Mesenchymal stem cell (in vitro differentiated cells and primary cell): ENCODE measurements at regions not wholly inside any gene's neighbourhood (a gene's known extent, or its start where the extent isn't known, plus 50 kb on each side); places are given as distances from the start of the nearest gene placed in this dataset.

Experiments used
- DNase-seq: peaks from one replicate; pipeline ENCODE4 v3.0.0-alpha.2; 2013
- H2AFZ ChIP-seq: one replicate; pipeline ENCODE4 v1.6.1; 2013; ENCODE audit warnings: low read depth, mild to moderate bottlenecking, control low read depth, inconsistent platforms, low read length, moderate library complexity
- H2AK5ac ChIP-seq: 2 replicates; pipeline ENCODE4 v1.6.1; 2013; ENCODE audit warnings: low read length, moderate library complexity, mild to moderate bottlenecking, inconsistent platforms; ENCODE audit not compliant: severe bottlenecking
- H2BK120ac ChIP-seq: one replicate; pipeline ENCODE4 v1.6.1; 2013; ENCODE audit warnings: low read depth, mild to moderate bottlenecking, inconsistent platforms, low read length, moderate library complexity
- H2BK12ac ChIP-seq, 2 experiments: one replicate each; pipeline ENCODE4 v1.6.1; 2013; ENCODE audit warnings: inconsistent platforms in 2 of 2, low read length in 2 of 2, mild to moderate bottlenecking in 2 of 2, moderate library complexity in 2 of 2, control low read depth in 1 of 2
- H2BK15ac ChIP-seq: one replicate; pipeline ENCODE4 v1.6.1; 2013; ENCODE audit warnings: mild to moderate bottlenecking, low read depth, inconsistent platforms; ENCODE audit not compliant: poor library complexity, severe bottlenecking
- H2BK5ac ChIP-seq: 2 replicates; pipeline ENCODE4 v1.6.1; 2013; ENCODE audit warnings: low read depth, mild to moderate bottlenecking, low read length, control low read depth, inconsistent platforms; ENCODE audit not compliant: poor library complexity, severe bottlenecking
- H3K14ac ChIP-seq, 2 experiments: one replicate each; pipeline ENCODE4 v1.6.1; 2013; ENCODE audit warnings: inconsistent platforms in 2 of 2, low read length in 2 of 2, control low read depth in 1 of 2, mild to moderate bottlenecking in 1 of 2, moderate library complexity in 1 of 2
- H3K18ac ChIP-seq, 2 experiments: one replicate each; pipeline ENCODE4 v1.6.1; 2013; ENCODE audit warnings: inconsistent platforms in 2 of 2, low read length in 2 of 2, control low read depth in 1 of 2, low read depth in 1 of 2, mild to moderate bottlenecking in 1 of 2
- H3K23ac ChIP-seq, 2 experiments: one replicate each; pipeline ENCODE4 v1.6.1; 2013; ENCODE audit warnings: inconsistent platforms in 2 of 2, low read length in 2 of 2, mild to moderate bottlenecking in 2 of 2, moderate library complexity in 2 of 2, control low read depth in 1 of 2
- H3K27ac ChIP-seq: 2 replicates; pipeline ENCODE4 v1.5.1; 2013; ENCODE audit warnings: mild to moderate bottlenecking, moderate library complexity, low read length, control low read depth, inconsistent platforms; ENCODE audit not compliant: poor library complexity, severe bottlenecking
- H3K27me3 ChIP-seq, 2 experiments: 2 replicates each; pipeline versions ENCODE4 v1.6.1 to v1.7.0; 2013; ENCODE audit warnings: low read length in 2 of 2, mild to moderate bottlenecking in 2 of 2, moderate library complexity in 2 of 2, control low read depth in 1 of 2, inconsistent platforms in 1 of 2; ENCODE audit not compliant: control insufficient read depth in 1 of 2, insufficient read depth in 1 of 2
- H3K36me3 ChIP-seq, 2 experiments: 2 replicates each; pipeline versions ENCODE4 v1.6.1 to v1.7.0; 2013; ENCODE audit warnings: low read length in 2 of 2, control low read depth in 1 of 2, inconsistent platforms in 1 of 2, low read depth in 1 of 2, mild to moderate bottlenecking in 1 of 2; ENCODE audit not compliant: insufficient read depth in 2 of 2, control insufficient read depth in 1 of 2
- H3K4ac ChIP-seq, 2 experiments: one replicate each; pipeline ENCODE4 v1.6.1; 2013; ENCODE audit warnings: inconsistent platforms in 2 of 2, low read length in 2 of 2, mild to moderate bottlenecking in 2 of 2, moderate library complexity in 2 of 2, control low read depth in 1 of 2, low read depth in 1 of 2
- H3K4me1 ChIP-seq: 2 replicates; pipeline ENCODE4 v1.6.1; 2013; ENCODE audit warnings: low read depth, low read length, control low read depth; ENCODE audit not compliant: control insufficient read depth, insufficient read depth
- H3K4me2 ChIP-seq: 2 replicates; pipeline ENCODE4 v1.6.1; 2013; ENCODE audit warnings: low read length, mild to moderate bottlenecking, inconsistent platforms; ENCODE audit not compliant: poor library complexity, severe bottlenecking
- H3K4me3 ChIP-seq, 2 experiments: 2 replicates each; pipeline versions ENCODE4 v1.5.1 to v1.7.0; 2013; ENCODE audit warnings: low read length in 2 of 2, mild to moderate bottlenecking in 2 of 2, control low read depth in 1 of 2, low read depth in 1 of 2; ENCODE audit not compliant: insufficient read depth in 1 of 2
- H3K79me1 ChIP-seq: replicated peaks from 2 replicates; pipeline ENCODE4 v1.6.1; 2013; ENCODE audit warnings: mild to moderate bottlenecking, control low read depth, low read length, inconsistent platforms; ENCODE audit not compliant: poor library complexity, severe bottlenecking
- H3K9ac ChIP-seq: 2 replicates; pipeline ENCODE4 v1.7.0; 2013; ENCODE audit warnings: mild to moderate bottlenecking, low read length, moderate library complexity
- H3K9me3 ChIP-seq: 2 replicates; pipeline ENCODE4 v1.7.0; 2013; ENCODE audit warnings: mild to moderate bottlenecking, low read length; ENCODE audit not compliant: control insufficient read depth
- H4K8ac ChIP-seq: one replicate; pipeline ENCODE4 v1.6.1; 2013; ENCODE audit warnings: inconsistent platforms, mild to moderate bottlenecking, low read length, moderate library complexity
- H4K91ac ChIP-seq: one replicate; pipeline ENCODE4 v1.6.1; 2013; ENCODE audit warnings: mild to moderate bottlenecking, low read length, inconsistent platforms
- WGBS: methylation state at CpG from one replicate; pipeline ENCODE4 v1.1.7; 2013; ENCODE audit warnings: mixed read lengths; 5-methylcytosine and 5-hydroxymethylcytosine counted together

DNA sequence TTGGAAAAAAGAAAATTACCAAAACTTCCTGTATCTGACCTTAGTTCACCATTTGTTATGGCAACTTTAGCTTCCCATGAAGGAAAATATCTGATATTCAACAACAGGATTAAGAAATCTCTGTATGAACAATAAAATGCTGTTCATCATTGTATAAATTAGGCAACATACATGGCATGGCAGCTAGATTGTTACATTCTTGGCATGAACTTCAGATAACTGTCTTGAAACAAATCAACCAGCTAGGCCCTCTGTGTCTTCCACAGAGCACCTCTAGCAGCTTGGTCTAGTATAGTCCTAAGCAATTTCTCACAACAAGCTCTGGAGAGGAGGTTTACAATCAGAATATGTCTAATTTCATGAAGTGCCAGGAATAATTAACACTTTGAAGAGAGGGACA lies 105.4 kb upstream of the PCDH7 start:
- H2BK12ac ChIP-seq = no peak overlapping the region
- no peak overlapping the region for H2AFZ ChIP-seq
- peaks cover 0 to 5% of the 10 kb centered on the region in 2 experiments for H3K27me3 ChIP-seq
- no peak overlapping the region for H3K4me2 ChIP-seq
- no peaks in the 10 kb centered on the region for H3K4me1 ChIP-seq
- no peak overlapping the region for H3K4me3 ChIP-seq
- no peak overlapping the region for H3K4ac ChIP-seq
- no peak for DNase-seq
- H3K14ac ChIP-seq = no peak overlapping the region
- no peak overlapping the region for H2AK5ac ChIP-seq
- H3K9ac ChIP-seq = no peak overlapping the region
- H2BK120ac ChIP-seq = no peak overlapping the region
- no peak overlapping the region for H3K18ac ChIP-seq
- no peak overlapping the region for H2BK15ac ChIP-seq
- H3K79me1 ChIP-seq = no peaks in the 10 kb centered on the region
- H3K23ac ChIP-seq = no peak overlapping the region
- no peak overlapping the region for H4K8ac ChIP-seq
- H4K91ac ChIP-seq = no peak overlapping the region
- H2BK5ac ChIP-seq = no peak overlapping the region
- no peak overlapping the region for H3K27ac ChIP-seq
- H3K36me3 ChIP-seq = no peaks in the 10 kb centered on the region
- no peaks in the 10 kb centered on the region for H3K9me3 ChIP-seq

DNA sequence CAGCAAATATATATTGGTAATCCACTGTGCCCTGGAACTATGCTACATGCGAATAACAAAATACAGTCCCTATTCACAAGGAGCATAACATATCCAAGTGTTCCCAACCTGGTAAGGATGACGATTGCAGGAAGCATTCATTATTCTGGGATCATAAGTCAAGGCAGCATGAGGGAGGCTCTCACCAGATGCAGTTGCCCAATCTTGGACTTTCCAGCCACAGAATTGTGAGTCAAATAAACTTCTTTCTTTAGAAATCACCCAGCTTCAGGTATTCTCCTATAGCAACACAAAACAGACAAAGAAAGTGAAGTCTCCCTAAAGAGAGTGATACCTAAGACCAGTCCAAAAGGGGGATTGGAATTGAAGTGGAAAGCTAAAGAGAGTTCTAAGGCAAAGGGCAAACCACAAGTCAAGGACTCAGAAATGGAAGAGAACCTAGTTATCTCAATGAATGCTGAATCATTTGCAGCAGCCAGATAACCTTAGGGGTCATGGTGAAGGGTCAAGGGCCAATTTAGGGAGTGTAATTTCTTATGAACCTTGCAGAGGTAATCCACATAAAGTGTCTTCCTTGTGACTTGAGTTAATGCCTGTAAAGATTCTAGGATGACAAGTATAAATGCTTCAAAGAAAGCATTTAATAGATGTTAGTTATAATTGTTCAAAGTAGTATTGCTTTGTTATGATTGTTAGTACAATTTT lies 103.1 kb upstream of the PCDH7 start:
- Histone ChIP-seq H3K9ac (peak overlapping the region; percentile 4), H3K27ac (no peak overlapping the region), H3K4me2 (no peak overlapping the region), H3K4me1 (no peaks in the 10 kb centered on the region), H2BK12ac (no peak overlapping the region), H3K18ac (no peak overlapping the region), H3K4me3 (no peak overlapping the region), H3K36me3 (no peaks in the 10 kb centered on the region), H2AK5ac (no peak overlapping the region), H2AFZ (no peak overlapping the region), H4K8ac (no peak overlapping the region), H3K9me3 (no peaks in the 10 kb centered on the region), H2BK15ac (no peak overlapping the region), H4K91ac (no peak overlapping the region), H2BK5ac (no peak overlapping the region), H3K27me3 (no peaks in the 10 kb centered on the region), H3K14ac (no peak overlapping the region), H3K23ac (no peak overlapping the region), H2BK120ac (no peak overlapping the region), H3K4ac (no peak overlapping the region), H3K79me1 (no peaks in the 10 kb centered on the region)
- DNase-seq = peak; percentile 92
- WGBS = 73% methylated on average over 2 of the region's 2 CpGs

DNA sequence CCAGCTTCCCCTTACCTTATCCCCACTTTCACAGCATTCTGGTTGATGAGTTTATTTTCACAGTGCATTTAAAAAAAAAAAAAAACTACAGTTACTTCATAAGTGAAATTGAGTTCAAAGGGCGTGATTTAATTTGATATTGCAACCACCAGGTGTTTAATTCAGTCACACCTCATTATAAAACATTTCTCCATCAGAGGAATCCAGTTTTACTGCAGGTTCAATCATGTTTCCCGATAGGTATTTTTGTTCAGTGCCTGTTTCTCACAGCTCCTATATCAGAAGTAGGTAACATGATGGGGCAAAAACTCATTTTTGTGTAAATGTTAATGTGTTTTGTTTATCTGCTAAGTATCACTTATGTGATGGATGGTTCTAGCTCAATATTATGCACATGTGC lies 102.3 kb upstream of the PCDH7 start:
- H3K4me1 ChIP-seq = no peaks in the 10 kb centered on the region
- DNase-seq = no peak

DNA sequence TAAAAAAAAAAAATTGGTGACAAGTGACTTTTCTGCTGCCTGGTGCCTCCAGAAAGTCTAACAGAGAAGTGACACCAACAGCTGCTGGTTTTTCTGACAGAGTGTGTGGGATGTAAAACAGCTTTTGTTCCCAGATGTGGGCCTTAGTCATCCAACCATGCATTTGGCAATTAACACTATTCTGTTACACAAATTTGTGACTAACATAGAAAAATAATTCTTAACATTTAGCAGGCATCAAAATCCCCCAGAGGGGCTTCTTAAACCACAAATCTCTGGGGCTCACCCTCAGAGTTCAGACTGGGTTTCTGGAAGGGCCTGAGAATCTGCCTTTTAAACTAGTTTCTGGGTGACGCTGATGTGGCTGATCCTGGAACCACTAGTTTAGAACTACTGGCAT lies 100.5 kb upstream of the PCDH7 start:
- H3K79me1 ChIP-seq = no peaks in the 10 kb centered on the region
- H3K14ac ChIP-seq = no peak overlapping the region
- no peak overlapping the region for H3K18ac ChIP-seq
- peak; percentile 40 for DNase-seq
- no peak overlapping the region for H2AK5ac ChIP-seq
- no peak overlapping the region for H3K4me2 ChIP-seq
- no peak overlapping the region for H3K27ac ChIP-seq
- H2BK5ac ChIP-seq = no peak overlapping the region
- H3K27me3 ChIP-seq = peaks cover 0 to 5% of the 10 kb centered on the region in 2 experiments
- no peak overlapping the region for H4K91ac ChIP-seq
- H2BK15ac ChIP-seq = no peak overlapping the region
- H4K8ac ChIP-seq = no peak overlapping the region
- WGBS = no CpG with 5 or more reads among the region's 1 CpG
- no peaks in the 10 kb centered on the region for H3K36me3 ChIP-seq
- no peak overlapping the region for H2AFZ ChIP-seq
- no peak overlapping the region for H3K4ac ChIP-seq
- H3K4me1 ChIP-seq = no peaks in the 10 kb centered on the region
- H3K9me3 ChIP-seq = no peaks in the 10 kb centered on the region
- H3K9ac ChIP-seq = no peak overlapping the region
- no peak overlapping the region for H2BK12ac ChIP-seq
- H3K4me3 ChIP-seq = no peak overlapping the region
- H2BK120ac ChIP-seq = no peak overlapping the region
- no peak overlapping the region for H3K23ac ChIP-seq

More for the DNA sequence above, 102.3 kb upstream of the PCDH7 start:
- Histone ChIP-seq H3K4me2 (no peak overlapping the region), H3K79me1 (no peaks in the 10 kb centered on the region), H4K8ac (no peak overlapping the region), H3K4ac (no peak overlapping the region), H3K9ac (no peak overlapping the region), H3K14ac (no peak overlapping the region), H3K36me3 (no peaks in the 10 kb centered on the region), H2BK120ac (no peak overlapping the region), H2BK15ac (no peak overlapping the region), H3K23ac (no peak overlapping the region), H3K9me3 (no peaks in the 10 kb centered on the region), H2BK5ac (no peak overlapping the region), H2AFZ (no peak overlapping the region), H3K27ac (no peak overlapping the region), H4K91ac (no peak overlapping the region), H2AK5ac (no peak overlapping the region), H2BK12ac (no peak overlapping the region), H3K4me3 (no peak overlapping the region), H3K18ac (no peak overlapping the region), H3K27me3 (no peaks in the 10 kb centered on the region)
- 97% methylated on average over 2 of the region's 2 CpGs for WGBS
